ENCODE measurements at regions not wholly inside any gene's neighbourhood (a gene's known extent, or its start where the extent isn't known, plus 50 kb on each side); places are given as distances from the start of the nearest gene placed in this dataset.

- no peak for DNase-seq
- TF ChIP-seq, protein P1, sequence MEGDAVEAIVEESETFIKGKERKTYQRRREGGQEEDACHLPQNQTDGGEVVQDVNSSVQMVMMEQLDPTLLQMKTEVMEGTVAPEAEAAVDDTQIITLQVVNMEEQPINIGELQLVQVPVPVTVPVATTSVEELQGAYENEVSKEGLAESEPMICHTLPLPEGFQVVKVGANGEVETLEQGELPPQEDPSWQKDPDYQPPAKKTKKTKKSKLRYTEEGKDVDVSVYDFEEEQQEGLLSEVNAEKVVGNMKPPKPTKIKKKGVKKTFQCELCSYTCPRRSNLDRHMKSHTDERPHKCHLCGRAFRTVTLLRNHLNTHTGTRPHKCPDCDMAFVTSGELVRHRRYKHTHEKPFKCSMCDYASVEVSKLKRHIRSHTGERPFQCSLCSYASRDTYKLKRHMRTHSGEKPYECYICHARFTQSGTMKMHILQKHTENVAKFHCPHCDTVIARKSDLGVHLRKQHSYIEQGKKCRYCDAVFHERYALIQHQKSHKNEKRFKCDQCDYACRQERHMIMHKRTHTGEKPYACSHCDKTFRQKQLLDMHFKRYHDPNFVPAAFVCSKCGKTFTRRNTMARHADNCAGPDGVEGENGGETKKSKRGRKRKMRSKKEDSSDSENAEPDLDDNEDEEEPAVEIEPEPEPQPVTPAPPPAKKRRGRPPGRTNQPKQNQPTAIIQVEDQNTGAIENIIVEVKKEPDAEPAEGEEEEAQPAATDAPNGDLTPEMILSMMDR (IDR thresholded peaks at IDR 0.05 in 4 of 5, conservative IDR thresholded peaks at IDR 0.05 in 1 of 5): no peak
- TF ChIP-seq POLR2A (IDR thresholded peaks at IDR 0.05): no peak
- no peak for ATAC-seq
- intact Hi-C loops (cut with DNase I; ENCODE audit: low total_unique reads) (no loop called here), in situ Hi-C loops (cut with MboI; ENCODE audit: low sequenced_read_pairs in 4 of 4) (no loop called here)
- Histone ChIP-seq H3K36me3 (no peaks in the 10 kb centered on the region), H3K4me3 (no peak overlapping the region), H3K27me3 (no peaks in the 10 kb centered on the region), H3K4me1 (no peaks in the 10 kb centered on the region), H3K9me3 (no peaks in the 10 kb centered on the region), H3K27ac (no peak overlapping the region)
These were observed 434.8 kb upstream of the DPH6 start for GRCh38 chr15:35980719-35981118.

DNA sequence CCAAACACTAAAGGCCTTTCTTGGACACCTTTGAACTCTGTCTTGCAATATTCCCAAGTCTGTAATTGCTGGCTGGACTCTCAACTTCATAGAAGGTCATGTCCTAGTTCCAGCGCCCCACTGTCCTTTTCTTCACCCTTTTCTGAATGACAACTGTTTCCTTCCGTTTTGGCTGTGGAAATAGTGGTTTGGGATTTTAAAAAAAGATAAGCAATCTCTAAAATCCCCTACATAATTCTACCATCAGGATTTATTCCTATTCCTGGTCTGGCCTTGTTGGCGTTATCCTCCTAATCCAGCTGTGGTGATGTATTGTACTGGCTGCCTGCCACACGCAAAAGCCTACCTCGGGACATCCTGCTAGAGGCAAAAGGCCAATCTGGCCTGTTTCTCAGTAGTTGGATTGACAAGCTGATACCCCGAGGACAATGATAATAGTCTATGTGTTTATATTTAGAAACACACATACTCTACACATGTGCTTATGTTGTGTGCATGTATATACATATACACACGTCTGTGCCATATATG lies 440.3 kb upstream of the DPH6 start:
- H3K4me1 ChIP-seq: no peaks in the 10 kb centered on the region
- intact Hi-C loops (cut with DNase I; ENCODE audit: low total_unique reads) (no loop called here), in situ Hi-C loops (cut with MboI; ENCODE audit: low sequenced_read_pairs in 4 of 4) (no loop called here)
- no peaks in the 10 kb centered on the region for H3K27me3 ChIP-seq
- no peak overlapping the region for H3K27ac ChIP-seq
- no peaks in the 10 kb centered on the region for H3K9me3 ChIP-seq
- H3K36me3 ChIP-seq: no peaks in the 10 kb centered on the region
- ATAC-seq (peak in 1 of 2 donors; percentile 42), DNase-seq (no peak)
- H3K4me3 ChIP-seq: no peak overlapping the region
- TF ChIP-seq, protein P1 (IDR thresholded peaks at IDR 0.05 in 4 of 5, conservative IDR thresholded peaks at IDR 0.05 in 1 of 5): no peak
- no peak for TF ChIP-seq POLR2A (IDR thresholded peaks at IDR 0.05)

GRCh38 chr15:35987056-35987455 lies 441.1 kb upstream of the DPH6 start:
- TF ChIP-seq, protein P1 (IDR thresholded peaks at IDR 0.05 in 4 of 5, conservative IDR thresholded peaks at IDR 0.05 in 1 of 5): no peak
- intact Hi-C loops (cut with DNase I; ENCODE audit: low total_unique reads): no loop called here
- DNase-seq: no peak
- Histone ChIP-seq H3K4me1 (no peaks in the 10 kb centered on the region), H3K27ac (no peak overlapping the region), H3K36me3 (no peaks in the 10 kb centered on the region), H3K4me3 (no peak overlapping the region), H3K9me3 (no peaks in the 10 kb centered on the region), H3K27me3 (no peaks in the 10 kb centered on the region)
- ATAC-seq: no peak
- in situ Hi-C loops (cut with MboI; ENCODE audit: low sequenced_read_pairs in 4 of 4): no loop called here

- intact Hi-C loops (cut with DNase I; ENCODE audit: low total_unique reads): no loop called here
- H3K9me3 ChIP-seq: no peaks in the 10 kb centered on the region
- no peaks in the 10 kb centered on the region for H3K36me3 ChIP-seq
- H3K27ac ChIP-seq: no peak overlapping the region
- no peaks in the 10 kb centered on the region for H3K4me1 ChIP-seq
- TF ChIP-seq, protein P1 (IDR thresholded peaks at IDR 0.05 in 4 of 5, conservative IDR thresholded peaks at IDR 0.05 in 1 of 5): no peak
- TF ChIP-seq POLR2A (IDR thresholded peaks at IDR 0.05): no peak
- DNase-seq: no peak
- in situ Hi-C loops (cut with MboI; ENCODE audit: low sequenced_read_pairs in 4 of 4): no loop called here
- no peak overlapping the region for H3K4me3 ChIP-seq
- no peaks in the 10 kb centered on the region for H3K27me3 ChIP-seq
- ATAC-seq: no peak
These were observed 445.4 kb upstream of the DPH6 start for GRCh38 chr15:35991386-35991785.

DNA sequence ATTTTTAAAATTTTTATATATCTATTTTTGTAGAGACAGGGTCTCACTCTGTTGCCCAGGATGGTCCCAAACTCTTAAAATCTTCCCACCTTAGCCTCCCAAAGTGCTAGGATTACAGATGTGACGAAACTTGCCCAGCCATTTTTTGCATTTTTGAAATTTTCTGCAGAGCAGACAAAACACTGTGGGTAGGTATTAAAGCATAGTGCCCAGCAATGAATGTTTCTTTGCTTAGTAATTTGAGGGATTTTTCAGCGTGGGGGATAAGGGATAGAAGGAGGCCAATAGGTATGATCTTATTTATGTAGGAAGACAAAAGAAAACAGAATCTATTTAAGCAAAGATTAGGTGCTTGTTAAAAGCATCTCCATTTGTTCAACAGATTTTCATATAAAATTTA lies 446.8 kb upstream of the DPH6 start:
- ATAC-seq (no peak), DNase-seq (no peak)
- H3K9me3 ChIP-seq: no peaks in the 10 kb centered on the region
- H3K4me1 ChIP-seq: no peaks in the 10 kb centered on the region
- intact Hi-C loops (cut with DNase I; ENCODE audit: low total_unique reads): no loop called here
- no peak overlapping the region for H3K27ac ChIP-seq
- no peaks in the 10 kb centered on the region for H3K27me3 ChIP-seq
- no peaks in the 10 kb centered on the region for H3K36me3 ChIP-seq
- in situ Hi-C loops (cut with MboI; ENCODE audit: low sequenced_read_pairs in 4 of 4): no loop called here
- TF ChIP-seq POLR2A (IDR thresholded peaks at IDR 0.05): no peak
- TF ChIP-seq, protein P1 (IDR thresholded peaks at IDR 0.05 in 4 of 5, conservative IDR thresholded peaks at IDR 0.05 in 1 of 5): no peak
- no peak overlapping the region for H3K4me3 ChIP-seq
